Memory B cell (primary cell): ENCODE measurements at regions not wholly inside any gene's neighbourhood (a gene's known extent, or its start where the extent isn't known, plus 50 kb on each side); places are given as distances from the start of the nearest gene placed in this dataset.
"Not testable (repeated sequence)": the region's sequence is repeated elsewhere in the genome, so short reads cannot be mapped to it uniquely, and the experiment has no call there.

Experiments
- ATAC-seq: fragments of 150-1000 bp; cut with Tn5 transposase; 2 replicates; pipeline ENCODE4 v1.10.0; 2021; ENCODE audit warnings: low read depth, mild to moderate bottlenecking, moderate library complexity
- DNase-seq, 2 donors: peaks; one replicate each; pipeline ENCODE4 v3.0.0; 2022; ENCODE audit warnings: low spot score in 2 of 2
- H3K27ac Mint-ChIP-seq: one replicate; pipeline ENCODE4 v1.8.0; 2022; ENCODE audit warnings: mild to moderate bottlenecking, moderate library complexity, mixed read lengths
- H3K27me3 Mint-ChIP-seq: one replicate; pipeline ENCODE4 v1.8.0; 2022; ENCODE audit warnings: mixed read lengths
- H3K36me3 Mint-ChIP-seq: one replicate; pipeline ENCODE4 v1.8.0; 2022; ENCODE audit warnings: mild to moderate bottlenecking, mixed read lengths
- H3K4me1 Mint-ChIP-seq: one replicate; pipeline ENCODE4 v1.8.0; 2022; ENCODE audit warnings: mixed read lengths
- H3K4me3 Mint-ChIP-seq: one replicate; pipeline ENCODE4 v1.8.0; 2022; ENCODE audit warnings: mild to moderate bottlenecking, moderate library complexity, mixed read lengths
- H3K9me3 Mint-ChIP-seq: one replicate; pipeline ENCODE4 v1.8.0; 2022; ENCODE audit warnings: mixed read lengths

- Mint-ChIP-seq H3K27me3 (peaks cover 2% of the 10 kb centered on the region), H3K4me1 (no peaks in the 10 kb centered on the region), H3K4me3 (no peak overlapping the region), H3K27ac (no peak overlapping the region), H3K36me3 (no peaks in the 10 kb centered on the region), H3K9me3 (no peaks in the 10 kb centered on the region)
- DNase-seq (no peak), ATAC-seq (no peak)
These were observed 308.7 kb upstream of the DIO3 start for GRCh38 chr14:101252443-101253214.

GRCh38 chr14:101253948-101254347 lies 307.3 kb upstream of the DIO3 start:
- ATAC-seq (no peak), DNase-seq (no peak)
- H3K36me3 Mint-ChIP-seq, result no peaks in the 10 kb centered on the region
- H3K4me3 Mint-ChIP-seq, result no peak overlapping the region
- no peaks in the 10 kb centered on the region for H3K4me1 Mint-ChIP-seq
- H3K9me3 Mint-ChIP-seq, result no peaks in the 10 kb centered on the region
- peaks cover 2% of the 10 kb centered on the region for H3K27me3 Mint-ChIP-seq
- H3K27ac Mint-ChIP-seq, result no peak overlapping the region

DNA sequence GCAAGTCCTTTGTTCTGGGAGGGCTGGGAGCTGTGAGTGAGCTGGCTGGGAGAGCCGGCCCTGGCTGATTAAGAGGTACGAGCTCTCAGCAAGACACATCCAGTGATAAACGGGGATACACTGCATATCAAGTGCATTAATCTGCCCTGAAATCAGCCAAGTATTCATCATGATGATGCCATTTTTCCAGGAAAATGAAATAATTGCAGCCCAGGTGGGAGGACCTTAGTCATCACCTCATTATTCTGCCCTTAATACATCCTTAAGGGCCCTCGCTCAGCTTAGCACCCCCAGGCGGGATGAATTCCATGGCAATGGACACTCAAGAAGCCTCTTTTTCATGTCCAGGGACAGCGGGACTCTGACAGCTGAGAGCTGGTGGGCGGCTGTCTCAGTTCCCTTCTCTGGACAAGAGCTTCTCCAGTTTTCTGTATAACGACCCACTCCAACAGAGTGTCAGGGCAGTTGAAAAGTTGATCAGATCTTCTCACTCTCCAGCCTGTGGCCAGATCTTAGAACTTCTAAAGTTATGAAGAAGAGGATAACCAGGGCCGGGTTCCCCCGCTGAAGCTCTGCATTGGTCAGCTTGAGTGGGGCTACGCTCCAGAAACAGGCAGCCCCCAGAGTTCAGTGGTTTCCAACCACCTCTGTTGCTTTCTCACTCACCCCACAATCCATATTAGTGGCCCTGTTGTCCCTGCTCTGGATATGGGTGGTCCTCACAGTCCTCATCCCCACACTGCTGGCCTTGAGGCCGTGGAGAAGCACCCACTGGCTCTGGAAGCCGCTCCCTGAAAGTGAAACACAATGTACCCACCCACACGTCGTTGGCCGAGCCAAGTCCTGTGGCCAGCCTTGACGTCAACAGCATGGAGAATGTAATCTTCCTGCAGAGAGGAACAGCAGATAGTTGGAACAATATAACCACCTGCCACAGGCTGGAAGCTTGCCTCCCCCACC lies 306.2 kb upstream of the DIO3 start:
- no peak for DNase-seq
- Mint-ChIP-seq H3K27ac (no peak overlapping the region), H3K27me3 (peaks cover 2% of the 10 kb centered on the region), H3K4me1 (no peaks in the 10 kb centered on the region), H3K9me3 (no peaks in the 10 kb centered on the region), H3K36me3 (no peaks in the 10 kb centered on the region), H3K4me3 (no peak overlapping the region)
- ATAC-seq, result no peak

GRCh38 chr14:101255765-101256125 lies 305.6 kb upstream of the DIO3 start:
- H3K27ac Mint-ChIP-seq, result no peak overlapping the region
- DNase-seq (no peak), ATAC-seq (no peak)
- H3K36me3 Mint-ChIP-seq, result no peaks in the 10 kb centered on the region
- H3K9me3 Mint-ChIP-seq, result peaks cover 2% of the 10 kb centered on the region
- peaks cover 2% of the 10 kb centered on the region for H3K27me3 Mint-ChIP-seq
- H3K4me1 Mint-ChIP-seq, result no peaks in the 10 kb centered on the region
- no peak overlapping the region for H3K4me3 Mint-ChIP-seq

GRCh38 chr14:101256266-101256665 lies 305.0 kb upstream of the DIO3 start:
- H3K27ac Mint-ChIP-seq, result no peak overlapping the region
- DNase-seq, result no peak
- H3K4me3 Mint-ChIP-seq, result no peak overlapping the region
- H3K9me3 Mint-ChIP-seq, result peaks cover 2% of the 10 kb centered on the region
- no peaks in the 10 kb centered on the region for H3K36me3 Mint-ChIP-seq
- H3K27me3 Mint-ChIP-seq, result peaks cover under 1% of the 10 kb centered on the region
- H3K4me1 Mint-ChIP-seq, result no peaks in the 10 kb centered on the region
- ATAC-seq, result no peak

GRCh38 chr14:101257551-101257950 lies 303.7 kb upstream of the DIO3 start:
- DNase-seq (no peak), ATAC-seq (no peak)
- Mint-ChIP-seq H3K9me3 (peaks cover 4% of the 10 kb centered on the region), H3K36me3 (no peaks in the 10 kb centered on the region), H3K27me3 (no peaks in the 10 kb centered on the region), H3K27ac (no peak overlapping the region), H3K4me3 (no peak overlapping the region), H3K4me1 (no peaks in the 10 kb centered on the region)

- H3K27me3 Mint-ChIP-seq, result no peaks in the 10 kb centered on the region
- no peaks in the 10 kb centered on the region for H3K4me1 Mint-ChIP-seq
- H3K9me3 Mint-ChIP-seq, result peaks cover 9% of the 10 kb centered on the region
- DNase-seq (no peak), ATAC-seq (no peak)
- H3K36me3 Mint-ChIP-seq, result peaks cover 2% of the 10 kb centered on the region
- no peak overlapping the region for H3K4me3 Mint-ChIP-seq
- no peak overlapping the region for H3K27ac Mint-ChIP-seq
These were observed 301.5 kb upstream of the DIO3 start for GRCh38 chr14:101259748-101260147.

DNA sequence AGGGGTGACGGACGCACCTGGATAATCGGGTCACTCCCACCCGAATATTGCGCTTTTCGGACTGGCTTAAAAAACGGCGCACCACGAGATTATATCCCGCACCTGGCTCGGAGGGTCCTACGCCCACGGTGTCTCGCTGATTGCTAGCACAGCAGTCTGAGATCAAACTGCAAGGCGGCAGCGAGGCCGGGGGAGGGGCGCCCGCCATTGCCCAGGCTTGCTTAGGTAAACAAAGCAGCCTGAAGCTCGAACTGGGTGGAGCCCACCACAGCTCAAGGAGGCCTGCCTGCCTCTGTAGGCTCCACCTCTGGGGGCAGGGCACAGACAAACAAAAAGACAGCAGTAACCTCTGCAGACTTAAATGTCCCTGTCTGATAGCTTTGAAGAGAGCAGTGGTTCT lies 294.9 kb upstream of the DIO3 start:
- not testable (repeated sequence) for H3K36me3 Mint-ChIP-seq, H3K9me3 Mint-ChIP-seq, H3K27ac Mint-ChIP-seq, H3K4me1 Mint-ChIP-seq, H3K27me3 Mint-ChIP-seq, DNase-seq, H3K4me3 Mint-ChIP-seq, ATAC-seq

DNA sequence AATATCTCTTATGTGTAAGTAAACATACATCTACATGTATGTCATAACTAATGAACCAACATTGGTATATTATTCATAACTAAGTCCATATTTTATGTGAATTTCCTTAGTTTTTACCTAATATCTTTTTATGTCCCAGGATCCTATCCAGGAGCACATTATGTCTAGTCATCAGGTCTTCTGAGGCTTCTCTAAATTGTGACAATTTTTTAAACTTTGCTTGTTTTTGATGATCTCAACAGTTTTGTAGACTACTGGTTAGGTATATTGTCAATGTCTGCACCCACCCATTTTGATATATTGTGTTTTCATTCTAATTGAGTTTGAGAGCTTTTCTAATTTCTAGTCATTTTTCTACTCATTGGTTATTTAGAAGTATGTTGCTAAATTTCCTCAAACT lies 288.2 kb upstream of the DIO3 start:
- Mint-ChIP-seq H3K36me3 (no peaks in the 10 kb centered on the region), H3K9me3 (peaks cover 3% of the 10 kb centered on the region), H3K4me1 (no peaks in the 10 kb centered on the region), H3K27ac (no peak overlapping the region), H3K27me3 (peaks cover 1% of the 10 kb centered on the region), H3K4me3 (no peak overlapping the region)
- no peak for DNase-seq
- no peak for ATAC-seq

- Mint-ChIP-seq H3K4me1 (no peaks in the 10 kb centered on the region), H3K4me3 (no peak overlapping the region), H3K9me3 (peaks cover 5% of the 10 kb centered on the region), H3K27me3 (peaks cover 1% of the 10 kb centered on the region), H3K36me3 (no peaks in the 10 kb centered on the region), H3K27ac (no peak overlapping the region)
- ATAC-seq (no peak), DNase-seq (no peak)
These were observed 284.8 kb upstream of the DIO3 start for GRCh38 chr14:101276309-101277091.

- Mint-ChIP-seq H3K27ac (no peak overlapping the region), H3K4me3 (no peak overlapping the region), H3K4me1 (no peaks in the 10 kb centered on the region), H3K27me3 (peaks cover 4% of the 10 kb centered on the region), H3K36me3 (no peaks in the 10 kb centered on the region), H3K9me3 (peaks cover 8% of the 10 kb centered on the region)
- ATAC-seq (no peak), DNase-seq (no peak)
These were observed 278.9 kb upstream of the DIO3 start for GRCh38 chr14:101282418-101282817.

GRCh38 chr14:101284711-101285110 lies 276.6 kb upstream of the DIO3 start:
- Mint-ChIP-seq H3K27ac (no peak overlapping the region), H3K4me1 (no peaks in the 10 kb centered on the region), H3K36me3 (no peaks in the 10 kb centered on the region), H3K4me3 (no peak overlapping the region), H3K27me3 (peaks cover 4% of the 10 kb centered on the region), H3K9me3 (peaks cover 4% of the 10 kb centered on the region)
- ATAC-seq (no peak), DNase-seq (no peak)

- no peaks in the 10 kb centered on the region for H3K36me3 Mint-ChIP-seq
- peaks cover 6% of the 10 kb centered on the region for H3K27me3 Mint-ChIP-seq
- ATAC-seq (no peak), DNase-seq (no peak)
- H3K9me3 Mint-ChIP-seq, result peaks cover 4% of the 10 kb centered on the region
- H3K27ac Mint-ChIP-seq, result no peak overlapping the region
- no peaks in the 10 kb centered on the region for H3K4me1 Mint-ChIP-seq
- H3K4me3 Mint-ChIP-seq, result no peak overlapping the region
These were observed 274.9 kb upstream of the DIO3 start for GRCh38 chr14:101286271-101287018.
